GM12878 (cell line): ENCODE measurements at regions not wholly inside any gene's neighbourhood (a gene's known extent, or its start where the extent isn't known, plus 50 kb on each side); places are given as distances from the start of the nearest gene placed in this dataset.

Source experiments
- ATAC-seq: fragments of 200-7000 bp; cut with Tn5 transposase; 3 replicates; pipeline ENCODE4 v1.9.1; 2020; ENCODE audit warnings: mild to moderate bottlenecking, moderate library complexity
- BruUV-seq: library from RNA; stranded (reverse); fragments of 400-500 nt; replicated peaks from 2 replicates; lab custom pipeline; 2021; lab: Mats Ljungman, UMichigan
- CTCF ChIA-PET: fragments of 300-600 bp; sonication (Branson Sonifier 250); formaldehyde crosslinking; extraction: SDS; loops from one replicate; lab custom pipeline; 2021; ENCODE audit warnings: inconsistent platforms; lab: Yijun Ruan, JAX
- POLR2A ChIA-PET: fragments of 350-600 bp; formaldehyde crosslinking; extraction: SDS; loops from one replicate; lab custom pipeline; 2021; ENCODE audit warnings: inconsistent platforms; lab: Charles Lee
- RAD21 ChIA-PET: fragments of 300-600 bp; sonication (Branson Sonifier 250); formaldehyde crosslinking; loops from one replicate; lab custom pipeline; 2023; ENCODE audit warnings: antibody characterized with exemption; ENCODE audit not compliant: unreplicated experiment; lab: Charles Lee
- SMC1A ChIA-PET: fragments of 300-600 bp; sonication (Branson Sonifier 250); formaldehyde crosslinking; loops from one replicate; lab custom pipeline; 2023; ENCODE audit not compliant: unreplicated experiment, uncharacterized antibody; lab: Charles Lee
- DNase-seq: peaks from one replicate; pipeline ENCODE4 v3.0.0-alpha.2; 2011; ENCODE audit warnings: low read depth, low spot score
- FAIRE-seq: peaks from 3 replicates; lab custom pipeline; 2011; peaks lifted over from hg19 to GRCh38; lab: Jason Lieb, UNC
- H2AFZ ChIP-seq: 2 replicates; pipeline ENCODE4 v1.6.0; 2011; ENCODE audit warnings: low read depth, low read length, control low read depth; ENCODE audit not compliant: control insufficient read depth
- H3K27ac ChIP-seq: 2 replicates; pipeline ENCODE4 v1.5.1; 2011; ENCODE audit warnings: control low read depth; ENCODE audit not compliant: control insufficient read depth, insufficient read depth
- H3K27me3 ChIP-seq, 2 experiments: replicated peaks in 1 of 2; 2 replicates each; pipeline versions ENCODE4 v1.6.0 to v1.6.1; 2011; ENCODE audit warnings: low read length in 1 of 2; ENCODE audit not compliant: control insufficient read depth in 2 of 2, insufficient read depth in 2 of 2
- H3K36me3 ChIP-seq, 2 experiments: 2 replicates each; pipeline ENCODE4 v1.5.1; 2011; ENCODE audit warnings: low read length in 1 of 2; ENCODE audit not compliant: control insufficient read depth in 2 of 2, insufficient read depth in 2 of 2
- H3K4me1 ChIP-seq: 2 replicates; pipeline ENCODE4 v1.6.1; 2011; ENCODE audit warnings: mild to moderate bottlenecking, low read length, moderate library complexity, mixed read lengths; ENCODE audit not compliant: control insufficient read depth, insufficient read depth
- H3K4me2 ChIP-seq: 2 replicates; pipeline ENCODE4 v1.6.0; 2011; ENCODE audit warnings: control low read depth; ENCODE audit not compliant: control insufficient read depth, insufficient read depth
- H3K4me3 ChIP-seq: fragments of 200-600 bp; sonication (generic); 2 replicates; pipeline ENCODE4 v1.5.1; 2016
- H3K79me2 ChIP-seq: 2 replicates; pipeline ENCODE4 v1.6.0; 2011; ENCODE audit warnings: low read length; ENCODE audit not compliant: control insufficient read depth, insufficient read depth
- H3K9ac ChIP-seq: 2 replicates; pipeline ENCODE4 v1.8.0; 2011; ENCODE audit warnings: low read length, control low read depth, mixed read lengths; ENCODE audit not compliant: control insufficient read depth, insufficient read depth
- H3K9me3 ChIP-seq: replicated peaks from 3 replicates; pipeline ENCODE4 v1.5.1; 2011; ENCODE audit warnings: mild to moderate bottlenecking, low read length; ENCODE audit not compliant: control insufficient read depth, insufficient read depth
- H4K20me1 ChIP-seq: 2 replicates; pipeline ENCODE4 v1.6.0; 2011; ENCODE audit not compliant: control insufficient read depth, insufficient read depth
- CHD4 ChIP-seq: fragments of 200-600 bp; sonication (generic); IDR thresholded peaks from 2 replicates; pipeline ENCODE4 v1.6.1; 2016; ENCODE audit warnings: mild to moderate bottlenecking
- FOS ChIP-seq: IDR thresholded peaks from 3 replicates; pipeline ENCODE4 v1.6.1; 2011; ENCODE audit warnings: borderline replicate concordance; ENCODE audit not compliant: insufficient read length; ENCODE audit errors: extremely low read depth
- NR2C2 ChIP-seq: IDR thresholded peaks from 2 replicates; pipeline ENCODE4 v1.6.1; 2011; ENCODE audit warnings: borderline replicate concordance, low read depth; ENCODE audit not compliant: control insufficient read depth, insufficient read length
- POLR2AphosphoS5 ChIP-seq: IDR thresholded peaks from 2 replicates; pipeline ENCODE4 v1.6.1; 2011; ENCODE audit warnings: mild to moderate bottlenecking, low read length, inconsistent platforms
- POU2F2 ChIP-seq: IDR thresholded peaks from 3 replicates; pipeline ENCODE4 v1.6.1; 2011; ENCODE audit warnings: low read depth, mild to moderate bottlenecking, low read length, borderline replicate concordance
- in situ Hi-C: fragments of 300-500 bp; cut with MboI; formaldehyde crosslinking; loops from 9 replicates; pipeline ENCODE4 v1.14.3; 2018; ENCODE audit warnings: mixed read lengths
- intact Hi-C: fragments of 100-400 bp; cut with micrococcal nuclease; formaldehyde crosslinking; loops from one replicate; pipeline ENCODE4 v1.14.2; 2022; ENCODE audit not compliant: unreplicated experiment
- TF ChIP-seq, protein P1 (sequence below): fragments of 450-650 bp; IDR thresholded peaks from 2 replicates; pipeline ENCODE4 v1.6.1; 2018; ENCODE audit warnings: borderline replicate concordance, mild to moderate bottlenecking; ENCODE audit not compliant: partially characterized antibody
- TF ChIP-seq, protein P2 (sequence below): fragments of 450-650 bp; IDR thresholded peaks from 2 replicates; pipeline ENCODE4 v1.6.1; 2017; ENCODE audit warnings: mild to moderate bottlenecking, low read depth, inconsistent platforms; ENCODE audit not compliant: poor library complexity, severe bottlenecking
- TF ChIP-seq, protein P3 (sequence below): fragments of 450-650 bp; IDR thresholded peaks from 2 replicates; pipeline ENCODE4 v1.6.1; 2016; ENCODE audit warnings: mild to moderate bottlenecking, moderate library complexity, borderline replicate concordance

DNA sequence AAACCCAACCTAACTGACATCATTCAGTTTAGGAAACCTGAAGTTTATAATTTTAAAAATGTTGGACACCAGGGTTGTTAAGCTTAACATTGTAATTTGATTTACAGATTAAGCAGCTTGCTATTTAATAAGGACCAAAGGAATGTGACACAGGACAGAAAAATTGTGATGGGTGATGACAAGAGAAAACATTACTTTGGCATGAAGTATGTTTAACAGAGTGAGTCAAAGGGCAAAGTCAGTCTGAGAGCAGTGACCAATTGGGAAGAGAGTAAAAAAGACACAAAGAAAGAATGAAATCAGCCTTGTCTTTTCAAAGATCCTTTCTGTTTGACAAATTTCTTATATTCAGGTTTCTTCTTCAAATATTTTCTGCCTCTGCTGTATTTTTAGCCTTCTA is 1301.6 kb downstream of the SI start:
- Histone ChIP-seq H3K27ac (no peak overlapping the region), H4K20me1 (no peaks in the 10 kb centered on the region), H3K9ac (no peak overlapping the region), H2AFZ (no peak overlapping the region), H3K9me3 (no peaks in the 10 kb centered on the region), H3K4me2 (no peak overlapping the region), H3K36me3 (no peaks in the 10 kb centered on the region), H3K4me1 (no peaks in the 10 kb centered on the region), H3K4me3 (no peak overlapping the region), H3K27me3 (no peaks in the 10 kb centered on the region), H3K79me2 (no peaks in the 10 kb centered on the region)
- TF ChIP-seq, protein P1, sequence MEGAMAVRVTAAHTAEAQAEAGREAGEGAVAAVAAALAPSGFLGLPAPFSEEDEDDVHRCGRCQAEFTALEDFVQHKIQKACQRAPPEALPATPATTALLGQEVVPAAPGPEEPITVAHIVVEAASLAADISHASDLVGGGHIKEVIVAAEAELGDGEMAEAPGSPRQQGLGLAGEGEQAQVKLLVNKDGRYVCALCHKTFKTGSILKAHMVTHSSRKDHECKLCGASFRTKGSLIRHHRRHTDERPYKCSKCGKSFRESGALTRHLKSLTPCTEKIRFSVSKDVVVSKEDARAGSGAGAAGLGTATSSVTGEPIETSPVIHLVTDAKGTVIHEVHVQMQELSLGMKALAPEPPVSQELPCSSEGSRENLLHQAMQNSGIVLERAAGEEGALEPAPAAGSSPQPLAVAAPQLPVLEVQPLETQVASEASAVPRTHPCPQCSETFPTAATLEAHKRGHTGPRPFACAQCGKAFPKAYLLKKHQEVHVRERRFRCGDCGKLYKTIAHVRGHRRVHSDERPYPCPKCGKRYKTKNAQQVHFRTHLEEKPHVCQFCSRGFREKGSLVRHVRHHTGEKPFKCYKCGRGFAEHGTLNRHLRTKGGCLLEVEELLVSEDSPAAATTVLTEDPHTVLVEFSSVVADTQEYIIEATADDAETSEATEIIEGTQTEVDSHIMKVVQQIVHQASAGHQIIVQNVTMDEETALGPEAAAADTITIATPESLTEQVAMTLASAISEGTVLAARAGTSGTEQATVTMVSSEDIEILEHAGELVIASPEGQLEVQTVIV, result no peak
- TF ChIP-seq, protein P2, sequence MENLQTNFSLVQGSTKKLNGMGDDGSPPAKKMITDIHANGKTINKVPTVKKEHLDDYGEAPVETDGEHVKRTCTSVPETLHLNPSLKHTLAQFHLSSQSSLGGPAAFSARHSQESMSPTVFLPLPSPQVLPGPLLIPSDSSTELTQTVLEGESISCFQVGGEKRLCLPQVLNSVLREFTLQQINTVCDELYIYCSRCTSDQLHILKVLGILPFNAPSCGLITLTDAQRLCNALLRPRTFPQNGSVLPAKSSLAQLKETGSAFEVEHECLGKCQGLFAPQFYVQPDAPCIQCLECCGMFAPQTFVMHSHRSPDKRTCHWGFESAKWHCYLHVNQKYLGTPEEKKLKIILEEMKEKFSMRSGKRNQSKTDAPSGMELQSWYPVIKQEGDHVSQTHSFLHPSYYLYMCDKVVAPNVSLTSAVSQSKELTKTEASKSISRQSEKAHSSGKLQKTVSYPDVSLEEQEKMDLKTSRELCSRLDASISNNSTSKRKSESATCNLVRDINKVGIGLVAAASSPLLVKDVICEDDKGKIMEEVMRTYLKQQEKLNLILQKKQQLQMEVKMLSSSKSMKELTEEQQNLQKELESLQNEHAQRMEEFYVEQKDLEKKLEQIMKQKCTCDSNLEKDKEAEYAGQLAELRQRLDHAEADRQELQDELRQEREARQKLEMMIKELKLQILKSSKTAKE, result no peak
- TF ChIP-seq FOS, result no peak
- no peak for TF ChIP-seq POLR2AphosphoS5
- TF ChIP-seq, protein P3, sequence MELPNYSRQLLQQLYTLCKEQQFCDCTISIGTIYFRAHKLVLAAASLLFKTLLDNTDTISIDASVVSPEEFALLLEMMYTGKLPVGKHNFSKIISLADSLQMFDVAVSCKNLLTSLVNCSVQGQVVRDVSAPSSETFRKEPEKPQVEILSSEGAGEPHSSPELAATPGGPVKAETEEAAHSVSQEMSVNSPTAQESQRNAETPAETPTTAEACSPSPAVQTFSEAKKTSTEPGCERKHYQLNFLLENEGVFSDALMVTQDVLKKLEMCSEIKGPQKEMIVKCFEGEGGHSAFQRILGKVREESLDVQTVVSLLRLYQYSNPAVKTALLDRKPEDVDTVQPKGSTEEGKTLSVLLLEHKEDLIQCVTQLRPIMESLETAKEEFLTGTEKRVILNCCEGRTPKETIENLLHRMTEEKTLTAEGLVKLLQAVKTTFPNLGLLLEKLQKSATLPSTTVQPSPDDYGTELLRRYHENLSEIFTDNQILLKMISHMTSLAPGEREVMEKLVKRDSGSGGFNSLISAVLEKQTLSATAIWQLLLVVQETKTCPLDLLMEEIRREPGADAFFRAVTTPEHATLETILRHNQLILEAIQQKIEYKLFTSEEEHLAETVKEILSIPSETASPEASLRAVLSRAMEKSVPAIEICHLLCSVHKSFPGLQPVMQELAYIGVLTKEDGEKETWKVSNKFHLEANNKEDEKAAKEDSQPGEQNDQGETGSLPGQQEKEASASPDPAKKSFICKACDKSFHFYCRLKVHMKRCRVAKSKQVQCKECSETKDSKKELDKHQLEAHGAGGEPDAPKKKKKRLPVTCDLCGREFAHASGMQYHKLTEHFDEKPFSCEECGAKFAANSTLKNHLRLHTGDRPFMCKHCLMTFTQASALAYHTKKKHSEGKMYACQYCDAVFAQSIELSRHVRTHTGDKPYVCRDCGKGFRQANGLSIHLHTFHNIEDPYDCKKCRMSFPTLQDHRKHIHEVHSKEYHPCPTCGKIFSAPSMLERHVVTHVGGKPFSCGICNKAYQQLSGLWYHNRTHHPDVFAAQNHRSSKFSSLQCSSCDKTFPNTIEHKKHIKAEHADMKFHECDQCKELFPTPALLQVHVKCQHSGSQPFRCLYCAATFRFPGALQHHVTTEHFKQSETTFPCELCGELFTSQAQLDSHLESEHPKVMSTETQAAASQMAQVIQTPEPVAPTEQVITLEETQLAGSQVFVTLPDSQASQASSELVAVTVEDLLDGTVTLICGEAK, result no peak
- TF ChIP-seq CHD4, result no peak
- TF ChIP-seq NR2C2, result no peak
- TF ChIP-seq POU2F2, result no peak
- CTCF ChIA-PET, result interaction anchor here (1.4 kb wide), 1 partner anchor 9 kb away, joined by 4 read pairs; no protein-coding TSS in a partner anchor
- RAD21 ChIA-PET, result no interaction called here
- POLR2A ChIA-PET, result no interaction called here
- in situ Hi-C loops, result no loop called here
- intact Hi-C loops, result no loop called here
- BruUV-seq, result no TSS peak
- SMC1A ChIA-PET, result interaction anchor here (0.9 to 1.4 kb wide), 3 partner anchors 9 to 173 kb away, joined by 3 to 4 read pairs (median 3); no protein-coding TSS in a partner anchor
- DNase-seq (no peak), FAIRE-seq (no peak), ATAC-seq (no peak)
